NB4 (cell line): ENCODE measurements at regions not wholly inside any gene's neighbourhood (a gene's known extent, or its start where the extent isn't known, plus 50 kb on each side); places are given as distances from the start of the nearest gene placed in this dataset.

Experiments
- DNase-seq: peaks from one replicate; pipeline ENCODE4 v3.0.0; 2010; ENCODE audit warnings: low read depth
- H3K4me3 ChIP-seq: one replicate; pipeline ENCODE4 v1.5.1; 2011; ENCODE audit warnings: mild to moderate bottlenecking, low read depth, low read length, moderate library complexity
- MYC ChIP-seq: IDR thresholded peaks from 2 replicates; pipeline ENCODE4 v1.6.1; 2011; ENCODE audit warnings: low read depth, low read length
- POLR2A ChIP-seq: IDR thresholded peaks from 2 replicates; pipeline ENCODE4 v1.6.1; 2011; ENCODE audit warnings: mild to moderate bottlenecking; ENCODE audit not compliant: insufficient read length; ENCODE audit errors: extremely low read depth
- TF ChIP-seq, protein P1 (sequence below): IDR thresholded peaks from 2 replicates; pipeline ENCODE4 v1.6.1; 2011; ENCODE audit warnings: low read depth, low read length
- TF ChIP-seq, protein P2 (sequence below): IDR thresholded peaks from one replicate; pipeline ENCODE4 v1.5.1; 2012; ENCODE audit warnings: low read depth, low read length

DNA sequence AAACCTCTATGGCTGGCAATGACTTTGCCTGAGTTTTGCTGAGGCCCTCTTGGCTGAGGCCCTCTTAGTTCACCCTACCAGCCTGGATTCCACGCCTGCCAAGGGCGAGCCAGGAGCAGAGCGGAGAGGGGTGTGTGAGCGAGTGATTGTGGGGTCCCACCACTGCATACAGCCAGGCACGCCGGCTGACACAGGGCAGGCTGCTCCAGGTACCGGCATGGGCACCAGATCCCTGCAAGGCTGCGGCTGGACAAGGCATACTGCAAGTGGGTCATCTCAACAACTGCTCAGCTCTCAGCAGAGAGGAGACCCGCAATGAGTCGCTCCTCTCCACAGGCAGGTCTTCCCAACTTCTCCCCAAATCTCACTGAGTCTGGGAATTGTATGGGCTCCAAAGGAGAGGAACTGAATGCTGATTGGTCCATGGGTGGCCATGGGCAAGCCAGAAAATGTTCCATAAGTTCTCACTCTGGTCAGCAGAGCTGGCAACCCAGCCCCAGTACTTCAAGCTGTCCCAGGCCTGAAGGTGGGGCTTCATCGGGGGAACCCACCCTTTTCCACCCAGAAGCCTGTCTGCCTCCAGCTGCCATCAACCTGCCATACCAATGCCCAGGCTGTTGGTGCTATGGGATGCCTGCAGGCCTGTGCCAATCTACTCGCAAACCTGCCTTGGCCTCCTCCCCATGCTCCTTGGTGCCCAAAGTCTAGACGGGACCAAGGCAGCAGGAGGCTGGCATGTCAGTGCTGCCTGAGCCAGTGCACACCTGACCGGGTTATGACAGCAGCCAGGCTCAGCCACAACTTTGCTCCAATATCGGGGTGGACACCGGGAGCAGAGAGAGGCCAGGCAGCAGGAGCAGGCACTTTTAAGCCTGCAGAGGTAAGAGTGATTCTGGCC is 1273.6 kb upstream of the GBE1 start:
- no peak overlapping the region for H3K4me3 ChIP-seq
- no peak for DNase-seq
- TF ChIP-seq, protein P1, sequence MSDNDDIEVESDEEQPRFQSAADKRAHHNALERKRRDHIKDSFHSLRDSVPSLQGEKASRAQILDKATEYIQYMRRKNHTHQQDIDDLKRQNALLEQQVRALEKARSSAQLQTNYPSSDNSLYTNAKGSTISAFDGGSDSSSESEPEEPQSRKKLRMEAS: no peak
- TF ChIP-seq POLR2A (no peak), MYC (no peak)
- TF ChIP-seq, protein P2, sequence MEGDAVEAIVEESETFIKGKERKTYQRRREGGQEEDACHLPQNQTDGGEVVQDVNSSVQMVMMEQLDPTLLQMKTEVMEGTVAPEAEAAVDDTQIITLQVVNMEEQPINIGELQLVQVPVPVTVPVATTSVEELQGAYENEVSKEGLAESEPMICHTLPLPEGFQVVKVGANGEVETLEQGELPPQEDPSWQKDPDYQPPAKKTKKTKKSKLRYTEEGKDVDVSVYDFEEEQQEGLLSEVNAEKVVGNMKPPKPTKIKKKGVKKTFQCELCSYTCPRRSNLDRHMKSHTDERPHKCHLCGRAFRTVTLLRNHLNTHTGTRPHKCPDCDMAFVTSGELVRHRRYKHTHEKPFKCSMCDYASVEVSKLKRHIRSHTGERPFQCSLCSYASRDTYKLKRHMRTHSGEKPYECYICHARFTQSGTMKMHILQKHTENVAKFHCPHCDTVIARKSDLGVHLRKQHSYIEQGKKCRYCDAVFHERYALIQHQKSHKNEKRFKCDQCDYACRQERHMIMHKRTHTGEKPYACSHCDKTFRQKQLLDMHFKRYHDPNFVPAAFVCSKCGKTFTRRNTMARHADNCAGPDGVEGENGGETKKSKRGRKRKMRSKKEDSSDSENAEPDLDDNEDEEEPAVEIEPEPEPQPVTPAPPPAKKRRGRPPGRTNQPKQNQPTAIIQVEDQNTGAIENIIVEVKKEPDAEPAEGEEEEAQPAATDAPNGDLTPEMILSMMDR: no peak

DNA sequence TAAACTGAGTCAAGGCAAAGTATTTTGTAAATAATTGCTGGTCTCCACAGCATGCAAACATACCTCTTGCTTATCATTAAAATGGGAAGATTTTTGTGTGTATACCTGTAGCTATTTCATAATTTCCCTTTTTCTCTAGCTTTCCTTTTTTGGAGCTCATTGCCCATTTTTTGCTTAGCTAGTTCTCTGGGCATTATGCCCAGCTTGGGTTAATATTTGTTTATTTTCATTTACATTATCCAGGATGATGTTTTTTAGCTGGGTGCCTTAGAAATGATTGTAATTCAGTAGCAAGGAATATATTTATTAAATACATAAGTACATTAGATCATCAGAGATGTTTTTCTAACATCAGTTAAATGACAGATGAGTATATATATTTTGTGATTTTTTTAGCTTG is 1271.7 kb upstream of the GBE1 start:
- no peak overlapping the region for H3K4me3 ChIP-seq
- no peak for DNase-seq
- TF ChIP-seq MYC (no peak), POLR2A (no peak)
- TF ChIP-seq, protein P2: no peak
- TF ChIP-seq, protein P1: no peak

DNA sequence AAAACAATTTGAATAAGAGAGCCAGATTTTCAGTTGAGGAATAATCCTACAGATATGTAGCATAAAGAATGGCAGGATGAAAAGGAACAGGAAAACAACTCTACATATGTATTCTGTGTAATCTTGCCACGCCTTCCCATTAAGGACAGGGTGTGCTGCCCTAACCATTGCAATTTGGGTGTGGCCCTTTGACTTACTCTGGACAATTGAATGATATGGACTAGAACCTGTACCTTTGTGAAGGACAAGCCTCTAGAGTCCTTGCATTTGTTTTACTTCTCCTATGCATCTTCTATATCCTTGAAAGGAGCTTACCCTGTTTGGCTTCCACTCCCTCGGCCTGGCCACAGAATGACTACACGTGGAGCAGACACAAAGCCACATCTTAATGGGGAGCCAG is 1261.6 kb upstream of the GBE1 start:
- no peak for DNase-seq
- TF ChIP-seq POLR2A (no peak), MYC (no peak)
- TF ChIP-seq, protein P2: no peak
- TF ChIP-seq, protein P1: no peak
- H3K4me3 ChIP-seq: no peak overlapping the region

DNA sequence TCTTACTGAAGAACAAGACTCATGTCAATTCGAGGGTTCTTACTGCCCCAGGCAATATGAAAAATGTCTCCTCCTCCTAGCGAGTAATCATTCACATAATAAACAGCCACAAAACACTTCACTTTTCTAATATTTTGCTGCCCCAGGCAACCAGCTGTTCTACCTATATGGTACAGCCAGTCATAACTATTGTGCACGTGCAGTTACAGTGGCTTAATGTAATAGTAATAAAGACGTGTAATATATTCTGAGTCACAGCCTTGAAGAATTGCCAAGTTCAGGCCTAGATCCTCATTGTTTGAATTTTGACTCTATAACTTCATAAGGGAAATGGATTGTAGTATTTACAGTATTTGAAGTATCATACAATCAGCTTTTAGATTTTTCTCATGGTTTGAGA is 1250.0 kb upstream of the GBE1 start:
- no peak for DNase-seq
- no peak overlapping the region for H3K4me3 ChIP-seq
- TF ChIP-seq MYC (no peak), POLR2A (no peak)
- TF ChIP-seq, protein P1: no peak
- TF ChIP-seq, protein P2: no peak

DNA sequence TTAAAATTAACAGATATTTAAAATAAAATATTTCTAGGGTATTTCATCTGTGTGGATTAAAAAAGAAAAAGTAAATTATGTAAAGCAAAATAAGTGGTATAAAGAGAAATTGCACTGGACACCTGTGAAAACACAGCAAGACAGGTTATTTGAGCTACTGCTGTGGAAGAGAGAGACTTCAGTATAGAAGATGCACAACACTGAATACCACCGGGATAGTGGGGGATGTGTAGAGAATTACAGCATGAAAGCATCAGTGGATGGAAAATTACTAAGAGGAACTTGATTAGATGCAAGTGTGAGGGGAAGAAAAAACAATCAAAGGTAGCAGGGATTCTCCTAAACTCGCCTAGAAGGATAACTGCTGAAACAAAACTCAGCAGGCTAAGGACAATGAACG is 1242.5 kb upstream of the GBE1 start:
- no peak for TF ChIP-seq MYC
- TF ChIP-seq, protein P2: no peak
- no peak for TF ChIP-seq POLR2A
- TF ChIP-seq, protein P1: no peak
- H3K4me3 ChIP-seq: no peak overlapping the region
- DNase-seq: no peak
